HG02870 (cell line): ENCODE measurements at regions not wholly inside any gene's neighbourhood (a gene's known extent, or its start where the extent isn't known, plus 50 kb on each side); places are given as distances from the start of the nearest gene placed in this dataset.
A peak's percentile ranks its signal among the peaks of the same experiment; 100 is the strongest.
"Not testable (repeated sequence)": the region's sequence is repeated elsewhere in the genome, so short reads cannot be mapped to it uniquely, and the experiment has no call there.

Experiments
- ATAC-seq: cut with Tn5 transposase; IDR thresholded peaks from one replicate; pipeline ENCODE4 v1.9.1; 2021; ENCODE audit warnings: mild to moderate bottlenecking, moderate library complexity; ENCODE audit not compliant: unreplicated experiment

- not testable (repeated sequence) for ATAC-seq
Measured at GRCh38 chrX:132302687-132303086, 83.4 kb upstream of the RAP2C start.

- no peak for ATAC-seq
Measured at GRCh38 chrX:132294776-132295495, 75.7 kb upstream of the RAP2C start.

- no peak for ATAC-seq
Measured at GRCh38 chrX:132294192-132294591, 74.9 kb upstream of the RAP2C start.

GRCh38 chrX:132292793-132293192 lies 73.5 kb upstream of the RAP2C start:
- peak; percentile 73 for ATAC-seq

- no peak for ATAC-seq
Measured at GRCh38 chrX:132277953-132278614, 58.8 kb upstream of the RAP2C start.

GRCh38 chrX:132272826-132273225 lies 53.6 kb upstream of the RAP2C start:
- ATAC-seq, result no peak

GRCh38 chrX:132271311-132271778 lies 52.1 kb upstream of the RAP2C start:
- ATAC-seq, result no peak

GRCh38 chrX:132270699-132271098 lies 51.5 kb upstream of the RAP2C start:
- ATAC-seq, result no peak

- no peak for ATAC-seq
Measured at GRCh38 chrX:132270021-132270420, 50.8 kb upstream of the RAP2C start.
